DND-41 (cell line): ENCODE measurements at regions not wholly inside any gene's neighbourhood (a gene's known extent, or its start where the extent isn't known, plus 50 kb on each side); places are given as distances from the start of the nearest gene placed in this dataset.
A peak's percentile ranks its signal among the peaks of the same experiment; 100 is the strongest.
"Not testable (repeated sequence)": the region's sequence is repeated elsewhere in the genome, so short reads cannot be mapped to it uniquely, and the experiment has no call there.

Source experiments
- ATAC-seq: fragments of 200-7000 bp; cut with Tn5 transposase; 3 replicates; pipeline ENCODE4 v1.9.1; 2021; ENCODE audit warnings: low read depth; ENCODE audit not compliant: insufficient read depth
- DNase-seq: peaks from one replicate; pipeline ENCODE4 v3.0.0-alpha.2; 2020
- H2AFZ ChIP-seq: 2 replicates; pipeline ENCODE4 v1.6.0; 2012; ENCODE audit warnings: low read depth, low read length
- H3K27ac ChIP-seq: 2 replicates; pipeline ENCODE4 v1.5.1; 2012; ENCODE audit warnings: low read length, inconsistent platforms
- H3K27me3 ChIP-seq: fragments of 200-600 bp; sonication (generic); 2 replicates; pipeline ENCODE4 v1.6.0; 2012; ENCODE audit warnings: low read length, mild to moderate bottlenecking, inconsistent platforms; ENCODE audit not compliant: insufficient read depth, poor library complexity
- H3K36me3 ChIP-seq: 2 replicates; pipeline ENCODE4 v1.5.1; 2012; ENCODE audit warnings: low read length, inconsistent platforms; ENCODE audit not compliant: insufficient read depth
- H3K4me1 ChIP-seq: 2 replicates; pipeline ENCODE4 v1.5.1; 2012; ENCODE audit warnings: mild to moderate bottlenecking, low read length; ENCODE audit not compliant: insufficient read depth
- H3K4me2 ChIP-seq: 2 replicates; pipeline ENCODE4 v1.6.0; 2012; ENCODE audit warnings: mild to moderate bottlenecking, moderate library complexity, low read length, inconsistent platforms; ENCODE audit not compliant: insufficient read depth
- H3K4me3 ChIP-seq, 2 experiments: fragments of 200-600 bp in 1 of 2; shearing (Covaris generic) in 1 of 2; 2 replicates each; pipeline ENCODE4 v1.5.1; 2012 to 2016; ENCODE audit warnings: inconsistent platforms in 2 of 2, low read length in 2 of 2, mild to moderate bottlenecking in 2 of 2, low read depth in 1 of 2, moderate library complexity in 1 of 2
- H3K79me2 ChIP-seq: 2 replicates; pipeline ENCODE4 v1.6.0; 2012; ENCODE audit warnings: low read length, inconsistent platforms; ENCODE audit not compliant: insufficient read depth
- H3K9ac ChIP-seq: 2 replicates; pipeline ENCODE4 v1.6.0; 2012; ENCODE audit warnings: low read depth, mild to moderate bottlenecking, inconsistent platforms, low read length, moderate library complexity
- H3K9me3 ChIP-seq: 2 replicates; pipeline ENCODE4 v1.5.1; 2012; ENCODE audit warnings: low read length, moderate library complexity, mild to moderate bottlenecking, inconsistent platforms; ENCODE audit not compliant: insufficient read depth, severe bottlenecking
- H4K20me1 ChIP-seq: 2 replicates; pipeline ENCODE4 v1.6.0; 2012; ENCODE audit warnings: low read length; ENCODE audit not compliant: insufficient read depth

GRCh38 chr16:29061467-29061921 lies 76.6 kb downstream of the LAT start:
- not testable (repeated sequence) for H3K4me2 ChIP-seq, H3K36me3 ChIP-seq, H3K9me3 ChIP-seq, H2AFZ ChIP-seq, H3K79me2 ChIP-seq, H3K4me1 ChIP-seq, H3K27me3 ChIP-seq, H3K27ac ChIP-seq, H3K4me3 ChIP-seq, H4K20me1 ChIP-seq, H3K9ac ChIP-seq
- ATAC-seq (peak; percentile 82), DNase-seq (peak; percentile 14)

GRCh38 chr16:29060022-29060810 lies 75.4 kb downstream of the LAT start:
- H3K9ac ChIP-seq, H3K4me2 ChIP-seq, ATAC-seq, H4K20me1 ChIP-seq, H3K4me1 ChIP-seq, H3K4me3 ChIP-seq, H3K27me3 ChIP-seq, H3K79me2 ChIP-seq, H3K27ac ChIP-seq, DNase-seq, H3K36me3 ChIP-seq, H3K9me3 ChIP-seq, H2AFZ ChIP-seq: not testable (repeated sequence)

DNA sequence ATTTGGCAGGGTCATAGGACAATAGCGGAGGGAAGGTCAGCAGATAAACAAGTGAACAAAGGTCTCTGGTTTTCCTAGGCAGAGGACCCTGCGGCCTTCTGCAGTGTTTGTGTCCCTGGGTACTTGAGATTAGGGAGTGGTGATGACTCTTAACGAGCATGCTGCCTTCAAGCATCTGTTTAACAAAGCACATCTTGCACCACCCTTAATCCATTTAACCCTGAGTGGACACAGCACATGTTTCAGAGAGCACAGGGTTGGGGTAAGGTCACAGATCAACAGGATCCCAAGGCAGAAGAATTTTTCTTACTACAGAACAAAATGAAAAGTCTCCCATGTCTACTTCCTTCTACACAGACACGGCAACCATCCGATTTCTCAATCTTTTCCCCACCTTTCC lies 74.7 kb downstream of the LAT start:
- not testable (repeated sequence) for H3K27ac ChIP-seq, H3K4me2 ChIP-seq, H3K79me2 ChIP-seq, DNase-seq, H3K9ac ChIP-seq, ATAC-seq, H3K36me3 ChIP-seq, H3K9me3 ChIP-seq, H3K4me1 ChIP-seq, H2AFZ ChIP-seq, H3K27me3 ChIP-seq, H3K4me3 ChIP-seq, H4K20me1 ChIP-seq
